ENCODE measurements at regions not wholly inside any gene's neighbourhood (a gene's known extent, or its start where the extent isn't known, plus 50 kb on each side); places are given as distances from the start of the nearest gene placed in this dataset.

GRCh38 chr5:72697622-72698021, 118.8 kb upstream of the TNPO1 start:
- DNase-seq, result no peak
- no peak for TF ChIP-seq CTCF (IDR thresholded peaks at IDR 0.05; ENCODE audit: low read depth, low read length)
- H3K4me3 ChIP-seq (ENCODE audit: low read depth, low read length), result no peak overlapping the region
- H3K36me3 ChIP-seq, result no peaks in the 10 kb centered on the region
- H3K27me3 ChIP-seq, result no peaks in the 10 kb centered on the region
- peaks cover 15% of the 10 kb centered on the region for H3K4me1 ChIP-seq
- H3K9me3 ChIP-seq, result no peaks in the 10 kb centered on the region

- DNase-seq, result no peak
- Histone ChIP-seq H3K36me3 (no peaks in the 10 kb centered on the region), H3K4me1 (peaks cover 25% of the 10 kb centered on the region), H3K4me3 (ENCODE audit: low read depth, low read length) (no peak overlapping the region), H3K27me3 (no peaks in the 10 kb centered on the region), H3K9me3 (no peaks in the 10 kb centered on the region)
- TF ChIP-seq CTCF (IDR thresholded peaks at IDR 0.05; ENCODE audit: low read depth, low read length), result no peak
Measured at GRCh38 chr5:72695659-72696058, 120.8 kb upstream of the TNPO1 start.

GRCh38 chr5:72694856-72695255, 121.6 kb upstream of the TNPO1 start:
- H3K27me3 ChIP-seq, result no peaks in the 10 kb centered on the region
- DNase-seq, result no peak
- peaks cover 25% of the 10 kb centered on the region for H3K4me1 ChIP-seq
- H3K4me3 ChIP-seq (ENCODE audit: low read depth, low read length), result no peak overlapping the region
- no peaks in the 10 kb centered on the region for H3K36me3 ChIP-seq
- H3K9me3 ChIP-seq, result no peaks in the 10 kb centered on the region
- TF ChIP-seq CTCF (IDR thresholded peaks at IDR 0.05; ENCODE audit: low read depth, low read length), result no peak

GRCh38 chr5:72693546-72694205, 122.8 kb upstream of the TNPO1 start:
- Histone ChIP-seq H3K4me3 (ENCODE audit: low read depth, low read length) (peak overlapping the region; percentile 41), H3K9me3 (no peaks in the 10 kb centered on the region), H3K36me3 (no peaks in the 10 kb centered on the region), H3K4me1 (peaks cover 33% of the 10 kb centered on the region), H3K27me3 (no peaks in the 10 kb centered on the region)
- TF ChIP-seq CTCF (IDR thresholded peaks at IDR 0.05; ENCODE audit: low read depth, low read length), result no peak
- DNase-seq, result peak; percentile 62

- TF ChIP-seq CTCF (IDR thresholded peaks at IDR 0.05; ENCODE audit: low read depth, low read length), result no peak
- Histone ChIP-seq H3K36me3 (no peaks in the 10 kb centered on the region), H3K9me3 (no peaks in the 10 kb centered on the region), H3K27me3 (no peaks in the 10 kb centered on the region), H3K4me3 (ENCODE audit: low read depth, low read length) (peak overlapping the region; percentile 41), H3K4me1 (peaks cover 41% of the 10 kb centered on the region)
- peak; percentile 61 for DNase-seq
Measured at GRCh38 chr5:72692651-72693442, 123.6 kb upstream of the TNPO1 start.

- DNase-seq, result peak; percentile 19
Measured at GRCh38 chr5:72692231-72692637, 124.2 kb upstream of the TNPO1 start.

More at GRCh38 chr5:72692231-72692637, 124.2 kb upstream of the TNPO1 start:
- Histone ChIP-seq H3K4me3 (ENCODE audit: low read depth, low read length) (peak overlapping the region; percentile 41), H3K4me1 (peaks cover 47% of the 10 kb centered on the region), H3K9me3 (no peaks in the 10 kb centered on the region), H3K27me3 (no peaks in the 10 kb centered on the region), H3K36me3 (no peaks in the 10 kb centered on the region)
- no peak for TF ChIP-seq CTCF (IDR thresholded peaks at IDR 0.05; ENCODE audit: low read depth, low read length)
